CD4-positive, alpha-beta T cell treated with Interleukin-6 for 4 hours (primary cell): ENCODE measurements at regions not wholly inside any gene's neighbourhood (a gene's known extent, or its start where the extent isn't known, plus 50 kb on each side); places are given as distances from the start of the nearest gene placed in this dataset.
A peak's percentile ranks its signal among the peaks of the same experiment; 100 is the strongest.

ENCODE experiments used
- DNase-seq: peaks from one replicate; pipeline ENCODE4 v3.0.0-alpha.2; 2020; ENCODE audit warnings: mixed read lengths

GRCh38 chr13:31048521-31048920 lies 113.2 kb downstream of the HSPH1 start:
- no peak for DNase-seq

GRCh38 chr13:31046711-31047279 lies 114.3 kb downstream of the TEX26 start:
- DNase-seq, result no peak

- DNase-seq, result peak; percentile 86
These were observed 113.0 kb downstream of the TEX26 start for GRCh38 chr13:31045286-31046081.

- peak; percentile 85 for DNase-seq
These were observed 112.2 kb downstream of the TEX26 start for GRCh38 chr13:31044364-31045285.

- no peak for DNase-seq
These were observed 111.5 kb downstream of the TEX26 start for GRCh38 chr13:31043957-31044356.

- peak; percentile 27 for DNase-seq
These were observed 110.2 kb downstream of the TEX26 start for GRCh38 chr13:31042481-31043165.

GRCh38 chr13:31042049-31042448 lies 109.6 kb downstream of the TEX26 start:
- no peak for DNase-seq

- DNase-seq, result peak; percentile 7
These were observed 106.5 kb downstream of the TEX26 start for GRCh38 chr13:31038834-31039552.

- no peak for DNase-seq
These were observed 105.5 kb downstream of the TEX26 start for GRCh38 chr13:31037874-31038500.

- no peak for DNase-seq
These were observed 104.6 kb downstream of the TEX26 start for GRCh38 chr13:31036731-31037695.

- no peak for DNase-seq
These were observed 102.9 kb downstream of the TEX26 start for GRCh38 chr13:31035185-31035965.

GRCh38 chr13:31032528-31033113 lies 100.2 kb downstream of the TEX26 start:
- no peak for DNase-seq

- no peak for DNase-seq
These were observed 99.0 kb downstream of the TEX26 start for GRCh38 chr13:31031482-31031881.

GRCh38 chr13:31029102-31029501 lies 96.6 kb downstream of the TEX26 start:
- no peak for DNase-seq

- no peak for DNase-seq
These were observed 94.7 kb downstream of the TEX26 start for GRCh38 chr13:31027136-31027535.
